HAP-1 (cell line): ENCODE measurements at regions not wholly inside any gene's neighbourhood (a gene's known extent, or its start where the extent isn't known, plus 50 kb on each side); places are given as distances from the start of the nearest gene placed in this dataset.

Source experiments
- DNase-seq, 2 experiments: peaks; one replicate each; pipeline ENCODE4 v3.0.0-alpha.2; 2016 to 2020; ENCODE audit warnings: low spot score in 2 of 2
- H3K27me3 ChIP-seq: fragments of 250-450 bp; sonication (Bioruptor Pico); 2 replicates; pipeline ENCODE4 v1.5.1; 2020; ENCODE audit warnings: low read depth, mild to moderate bottlenecking, moderate library complexity
- H3K36me3 ChIP-seq: fragments of 250-450 bp; sonication (Bioruptor Pico); replicated peaks from 2 replicates; pipeline ENCODE4 v1.5.1; 2020; ENCODE audit warnings: mild to moderate bottlenecking
- H3K4me1 ChIP-seq: fragments of 250-450 bp; sonication (Bioruptor Pico); 2 replicates; pipeline ENCODE4 v1.5.1; 2020; ENCODE audit warnings: mild to moderate bottlenecking
- H3K4me3 ChIP-seq: fragments of 250-450 bp; sonication (Bioruptor Pico); 2 replicates; pipeline ENCODE4 v1.5.1; 2020; ENCODE audit warnings: mild to moderate bottlenecking, moderate library complexity
- H3K9me3 ChIP-seq: fragments of 250-450 bp; sonication (Bioruptor Pico); 2 replicates; pipeline ENCODE4 v1.5.1; 2020; ENCODE audit warnings: mild to moderate bottlenecking, moderate library complexity
- in situ Hi-C: fragments of 300-500 bp; cut with MboI; formaldehyde crosslinking; loops from 3 replicates; pipeline ENCODE4 v1.14.3; 2020; ENCODE audit warnings: low sequenced_read_pairs, inconsistent platforms, mixed read lengths

DNA sequence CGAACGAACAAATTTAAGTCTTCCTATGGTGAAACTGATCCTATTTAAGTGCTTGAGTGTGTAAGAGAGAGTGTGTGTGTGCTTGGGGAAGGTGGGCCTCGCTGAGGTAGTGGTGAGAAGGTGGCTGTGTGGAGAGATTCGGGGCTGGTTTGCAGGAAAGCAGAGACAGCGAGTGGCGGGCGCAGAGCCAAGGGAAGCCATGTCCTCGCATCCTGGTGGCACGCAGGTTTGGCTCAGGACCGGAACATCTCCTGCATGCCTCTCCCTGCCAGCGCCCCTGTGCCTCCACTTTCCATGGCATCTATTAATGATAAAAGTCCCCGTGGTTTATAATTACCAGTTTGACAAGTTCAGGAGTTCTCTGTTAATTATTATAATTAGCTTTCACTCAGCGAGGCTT is 383.1 kb upstream of the CADM1 start:
- H3K9me3 ChIP-seq: no peaks in the 10 kb centered on the region
- in situ Hi-C loops: no loop called here
- no peaks in the 10 kb centered on the region for H3K27me3 ChIP-seq
- H3K4me3 ChIP-seq: no peak overlapping the region
- DNase-seq: no peak
- H3K4me1 ChIP-seq: no peaks in the 10 kb centered on the region
- no peaks in the 10 kb centered on the region for H3K36me3 ChIP-seq

GRCh38 chr11:115886422-115886733 is 382.2 kb upstream of the CADM1 start:
- no peak overlapping the region for H3K4me3 ChIP-seq
- in situ Hi-C loops: no loop called here
- no peaks in the 10 kb centered on the region for H3K4me1 ChIP-seq
- H3K27me3 ChIP-seq: no peaks in the 10 kb centered on the region
- H3K9me3 ChIP-seq: no peaks in the 10 kb centered on the region
- DNase-seq: no peak
- H3K36me3 ChIP-seq: no peaks in the 10 kb centered on the region

DNA sequence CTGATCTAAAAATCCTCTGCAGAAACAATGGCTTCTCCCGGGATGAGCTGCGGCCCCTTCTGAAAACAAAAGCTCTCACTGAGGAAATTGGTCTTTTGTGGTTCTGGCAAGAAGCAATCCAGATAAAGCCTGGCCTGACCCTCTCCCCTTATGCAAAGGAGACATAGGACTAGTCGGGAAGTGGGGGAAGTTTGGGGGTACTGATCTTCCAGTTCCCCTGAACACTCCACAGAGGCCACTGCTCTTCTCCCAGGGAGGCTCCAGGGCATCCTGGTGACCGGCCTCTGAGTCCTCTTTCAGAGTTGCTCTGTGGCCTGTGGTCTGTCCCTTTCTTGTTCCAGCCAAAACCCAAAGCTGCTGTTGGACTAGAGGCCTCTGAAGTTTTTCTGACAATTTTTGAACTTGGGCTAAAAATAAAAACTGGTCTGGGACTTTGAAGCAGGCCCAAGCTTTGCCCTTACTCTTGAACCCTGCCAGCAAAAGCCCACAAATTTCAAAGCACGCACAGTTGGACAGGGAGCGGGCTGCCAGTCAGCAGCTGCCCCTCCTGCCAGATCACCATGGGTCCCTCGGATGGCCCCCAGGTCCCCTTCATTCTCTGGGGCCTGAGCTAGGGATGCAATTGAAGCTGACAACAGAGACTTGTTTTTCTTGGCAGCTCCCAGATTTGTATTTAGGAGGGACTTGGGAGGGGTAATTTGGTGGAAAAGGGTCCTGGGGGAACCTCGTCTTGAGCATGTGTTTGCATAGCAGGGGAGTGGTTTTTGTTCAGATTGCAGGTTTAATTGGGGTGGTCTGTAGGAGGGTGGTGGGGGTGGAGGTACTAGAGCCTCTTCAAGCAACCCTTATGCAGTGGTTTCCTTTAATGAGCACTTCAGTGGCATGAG is 381.6 kb upstream of the CADM1 start:
- H3K4me1 ChIP-seq: no peaks in the 10 kb centered on the region
- H3K36me3 ChIP-seq: no peaks in the 10 kb centered on the region
- no peak for DNase-seq
- H3K4me3 ChIP-seq: no peak overlapping the region
- H3K27me3 ChIP-seq: no peaks in the 10 kb centered on the region
- no peaks in the 10 kb centered on the region for H3K9me3 ChIP-seq
- in situ Hi-C loops: no loop called here

- Histone ChIP-seq H3K27me3 (no peaks in the 10 kb centered on the region), H3K4me3 (no peak overlapping the region), H3K36me3 (no peaks in the 10 kb centered on the region), H3K4me1 (no peaks in the 10 kb centered on the region), H3K9me3 (no peaks in the 10 kb centered on the region)
- in situ Hi-C loops: no loop called here
- DNase-seq: no peak
These were observed 380.8 kb upstream of the CADM1 start for GRCh38 chr11:115884800-115885534.

GRCh38 chr11:115874843-115875242 is 370.6 kb upstream of the CADM1 start:
- H3K36me3 ChIP-seq: no peaks in the 10 kb centered on the region
- no peaks in the 10 kb centered on the region for H3K9me3 ChIP-seq
- H3K4me1 ChIP-seq: no peaks in the 10 kb centered on the region
- peaks cover 5% of the 10 kb centered on the region; the same call in 1 of the 2 replicates for H3K27me3 ChIP-seq
- in situ Hi-C loops: no loop called here
- no peak overlapping the region for H3K4me3 ChIP-seq
- no peak for DNase-seq

DNA sequence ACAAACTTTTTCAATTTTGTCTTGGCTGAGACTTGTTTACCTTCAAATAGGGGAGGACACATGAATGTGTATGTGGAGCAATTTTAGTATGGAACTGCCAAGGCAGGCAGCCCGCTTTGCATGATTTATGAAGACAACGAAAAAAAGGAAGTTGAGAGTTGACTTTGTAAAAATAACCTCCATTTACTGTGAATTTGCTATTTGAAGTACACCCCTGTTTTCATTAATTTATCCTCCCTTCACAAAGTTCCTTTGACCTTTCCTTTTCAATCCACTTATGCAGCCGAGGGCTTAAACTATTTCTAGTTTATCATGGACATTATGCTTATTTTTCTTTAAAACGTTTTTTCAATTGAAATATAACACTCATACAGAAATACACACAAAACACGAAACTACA is 369.6 kb upstream of the CADM1 start:
- Histone ChIP-seq H3K9me3 (no peaks in the 10 kb centered on the region), H3K4me3 (no peak overlapping the region), H3K36me3 (no peaks in the 10 kb centered on the region), H3K4me1 (no peaks in the 10 kb centered on the region), H3K27me3 (peaks cover 5% of the 10 kb centered on the region; the same call in 1 of the 2 replicates)
- in situ Hi-C loops: no loop called here
- DNase-seq: no peak

DNA sequence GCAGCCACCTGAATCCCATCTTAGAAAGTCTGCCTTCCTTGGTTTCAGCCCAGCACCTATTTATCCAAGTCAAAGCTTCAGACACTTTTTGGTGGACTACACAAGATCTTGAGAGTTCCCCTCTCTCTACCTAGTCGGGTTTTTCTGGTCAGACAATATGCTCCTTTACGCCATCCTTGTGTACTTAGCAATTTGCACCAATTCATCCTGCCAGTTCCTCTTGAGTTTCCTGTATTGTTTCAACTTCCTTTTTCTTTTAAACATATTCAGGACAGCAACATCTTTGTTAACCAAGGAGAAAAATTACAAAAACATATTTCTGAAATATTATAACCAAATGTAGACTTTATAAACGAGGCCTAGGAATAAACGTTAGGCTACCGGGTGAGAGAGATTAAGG is 368.2 kb upstream of the CADM1 start:
- no peak overlapping the region for H3K4me3 ChIP-seq
- DNase-seq: no peak
- peaks cover 5% of the 10 kb centered on the region; the same call in 1 of the 2 replicates for H3K27me3 ChIP-seq
- no peaks in the 10 kb centered on the region for H3K9me3 ChIP-seq
- in situ Hi-C loops: no loop called here
- no peaks in the 10 kb centered on the region for H3K4me1 ChIP-seq
- H3K36me3 ChIP-seq: no peaks in the 10 kb centered on the region

GRCh38 chr11:115871161-115871760 is 367.0 kb upstream of the CADM1 start:
- no peaks in the 10 kb centered on the region for H3K36me3 ChIP-seq
- H3K9me3 ChIP-seq: no peaks in the 10 kb centered on the region
- H3K27me3 ChIP-seq: peaks cover 5% of the 10 kb centered on the region; the same call in 1 of the 2 replicates
- no peaks in the 10 kb centered on the region for H3K4me1 ChIP-seq
- DNase-seq: no peak
- no peak overlapping the region for H3K4me3 ChIP-seq
- in situ Hi-C loops: no loop called here

GRCh38 chr11:115869780-115870431 is 365.7 kb upstream of the CADM1 start:
- peaks cover 5% of the 10 kb centered on the region; the same call in 1 of the 2 replicates for H3K27me3 ChIP-seq
- no peak overlapping the region for H3K4me3 ChIP-seq
- no peaks in the 10 kb centered on the region for H3K36me3 ChIP-seq
- DNase-seq: peak; percentile 20 to 50
- no peaks in the 10 kb centered on the region for H3K4me1 ChIP-seq
- in situ Hi-C loops: no loop called here
- H3K9me3 ChIP-seq: no peaks in the 10 kb centered on the region

GRCh38 chr11:115869131-115869530 is 364.9 kb upstream of the CADM1 start:
- Histone ChIP-seq H3K9me3 (no peaks in the 10 kb centered on the region), H3K36me3 (no peaks in the 10 kb centered on the region), H3K27me3 (peaks cover 5% of the 10 kb centered on the region; the same call in 1 of the 2 replicates), H3K4me3 (no peak overlapping the region), H3K4me1 (no peaks in the 10 kb centered on the region)
- no peak for DNase-seq
- in situ Hi-C loops: no loop called here

GRCh38 chr11:115860246-115860645 is 356.0 kb upstream of the CADM1 start:
- in situ Hi-C loops: no loop called here
- Histone ChIP-seq H3K27me3 (no peaks in the 10 kb centered on the region), H3K4me3 (no peak overlapping the region), H3K4me1 (no peaks in the 10 kb centered on the region), H3K36me3 (no peaks in the 10 kb centered on the region), H3K9me3 (no peaks in the 10 kb centered on the region)
- DNase-seq: no peak

DNA sequence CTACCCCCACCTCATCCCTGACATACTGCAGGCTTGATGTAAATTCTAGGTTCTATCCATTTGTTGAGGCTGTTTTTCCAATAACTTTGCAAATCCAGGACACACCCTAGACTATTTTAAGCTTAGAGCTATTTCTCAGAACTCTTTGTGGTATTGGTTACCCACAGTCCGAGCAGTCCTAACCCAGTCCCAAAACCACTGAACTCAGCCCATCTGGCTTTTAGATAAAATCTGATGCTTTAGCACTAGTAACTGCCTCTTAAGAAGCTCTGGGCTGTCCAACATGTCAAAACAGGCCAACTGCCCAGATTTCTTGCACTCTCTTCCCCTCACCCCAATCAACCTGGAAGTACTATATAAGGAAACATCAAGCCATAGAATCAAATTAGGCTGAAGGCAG is 344.4 kb upstream of the CADM1 start:
- no peak for DNase-seq
- in situ Hi-C loops: no loop called here
- no peaks in the 10 kb centered on the region for H3K9me3 ChIP-seq
- no peak overlapping the region for H3K4me3 ChIP-seq
- no peaks in the 10 kb centered on the region for H3K27me3 ChIP-seq
- H3K4me1 ChIP-seq: no peaks in the 10 kb centered on the region
- no peaks in the 10 kb centered on the region for H3K36me3 ChIP-seq

DNA sequence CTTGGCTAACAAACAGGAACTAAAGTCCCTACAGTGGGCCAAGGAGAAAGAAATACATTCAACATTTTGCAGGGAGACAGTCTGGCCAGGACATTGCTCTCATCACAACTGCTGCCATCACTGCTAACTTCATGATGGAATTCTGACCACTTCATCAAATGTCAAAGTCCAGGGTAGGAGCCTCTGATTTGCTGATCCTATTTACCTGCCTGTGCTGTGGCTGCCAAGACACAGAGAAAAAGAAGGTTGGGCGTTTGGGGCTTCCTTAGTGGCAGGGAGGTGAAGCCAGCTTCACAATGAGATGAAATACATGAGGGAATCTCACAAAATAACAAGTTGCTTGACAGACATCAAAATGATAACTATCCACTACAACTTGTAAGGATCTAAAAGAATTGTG is 343.9 kb upstream of the CADM1 start:
- no peak for DNase-seq
- in situ Hi-C loops: no loop called here
- H3K27me3 ChIP-seq: no peaks in the 10 kb centered on the region
- H3K9me3 ChIP-seq: no peaks in the 10 kb centered on the region
- H3K4me3 ChIP-seq: no peak overlapping the region
- no peaks in the 10 kb centered on the region for H3K36me3 ChIP-seq
- no peaks in the 10 kb centered on the region for H3K4me1 ChIP-seq

- H3K27me3 ChIP-seq: no peaks in the 10 kb centered on the region
- DNase-seq: no peak
- in situ Hi-C loops: no loop called here
These were observed 341.7 kb upstream of the CADM1 start for GRCh38 chr11:115845872-115846271.

More at GRCh38 chr11:115845872-115846271, 341.7 kb upstream of the CADM1 start:
- no peaks in the 10 kb centered on the region for H3K9me3 ChIP-seq
- no peak overlapping the region for H3K4me3 ChIP-seq
- H3K4me1 ChIP-seq: no peaks in the 10 kb centered on the region
- no peaks in the 10 kb centered on the region for H3K36me3 ChIP-seq
